Peyer's patch (tissue), 4 donors: ENCODE measurements at regions not wholly inside any gene's neighbourhood (a gene's known extent, or its start where the extent isn't known, plus 50 kb on each side); places are given as distances from the start of the nearest gene placed in this dataset.
A peak's percentile ranks its signal among the peaks of the same experiment; 100 is the strongest.

ENCODE experiments used
- DNase-seq, 3 donors: peaks; one replicate each; pipeline ENCODE4 v3.0.0-alpha.2; 2017 to 2019
- H3K27ac ChIP-seq, 4 donors: fragments of 200-600 bp; sonication (generic); one replicate each; pipeline ENCODE4 v1.5.1; 2016 to 2019
- H3K27me3 ChIP-seq, 2 donors: fragments of 200-600 bp; sonication (generic); one replicate each; pipeline ENCODE4 v1.5.1; 2019
- H3K36me3 ChIP-seq, 3 donors: fragments of 200-600 bp; sonication (generic); one replicate each; pipeline ENCODE4 v1.5.1; 2016 to 2019
- H3K4me1 ChIP-seq, 4 donors: fragments of 200-600 bp; sonication (generic); one replicate each; pipeline ENCODE4 v1.5.1; 2016 to 2019
- H3K4me3 ChIP-seq, 4 donors: fragments of 200-600 bp; sonication (generic); 1 replicate in 3 of 4; 2 replicates in 1 of 4; pipeline ENCODE4 v1.5.1; 2016 to 2019; ENCODE audit warnings: mild to moderate bottlenecking in 1 of 4
- H3K9me3 ChIP-seq, 4 donors: fragments of 200-600 bp; sonication (generic); one replicate each; pipeline ENCODE4 v1.5.1; 2016 to 2019; ENCODE audit warnings: mild to moderate bottlenecking in 1 of 4
- POLR2A ChIP-seq, 2 donors: fragments of 450-650 bp; IDR thresholded peaks; one replicate each; pipeline ENCODE4 v1.5.1; 2017; ENCODE audit warnings: antibody characterized with exemption in 2 of 2, mild to moderate bottlenecking in 2 of 2, moderate library complexity in 2 of 2
- TF ChIP-seq, protein P1 (sequence below), 6 experiments: fragments of 450-650 bp in 4 of 6; fragments of 200-600 bp in 2 of 6; sonication (generic) in 1 of 6; IDR thresholded peaks; one replicate each; pipeline ENCODE4 v1.5.1; 2017 to 2019; ENCODE audit warnings: antibody characterized with exemption in 6 of 6, mild to moderate bottlenecking in 3 of 6, moderate library complexity in 1 of 6

DNA sequence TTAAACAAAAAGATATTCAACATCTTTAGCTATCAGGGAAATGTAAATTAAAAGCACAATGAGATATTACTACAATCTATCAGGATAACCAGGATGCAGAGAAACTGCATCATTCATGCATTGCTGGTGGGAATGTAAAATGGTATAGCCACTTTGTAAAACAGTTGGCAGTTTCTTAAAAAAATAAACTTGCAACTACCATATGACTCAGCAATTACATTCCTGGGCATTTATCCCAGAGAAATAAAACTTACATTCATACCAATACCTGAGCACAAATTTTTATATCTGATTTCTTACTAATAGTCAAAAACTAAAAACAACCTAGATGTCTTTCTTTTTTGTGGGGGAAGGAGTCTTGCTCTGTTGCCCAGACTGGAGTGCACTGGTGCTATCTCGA, 190.3 kb upstream of the TAB2 start:
- H3K27ac ChIP-seq: no peak overlapping the region
- TF ChIP-seq POLR2A (IDR thresholded peaks at IDR 0.05): no peak
- TF ChIP-seq, protein P1, sequence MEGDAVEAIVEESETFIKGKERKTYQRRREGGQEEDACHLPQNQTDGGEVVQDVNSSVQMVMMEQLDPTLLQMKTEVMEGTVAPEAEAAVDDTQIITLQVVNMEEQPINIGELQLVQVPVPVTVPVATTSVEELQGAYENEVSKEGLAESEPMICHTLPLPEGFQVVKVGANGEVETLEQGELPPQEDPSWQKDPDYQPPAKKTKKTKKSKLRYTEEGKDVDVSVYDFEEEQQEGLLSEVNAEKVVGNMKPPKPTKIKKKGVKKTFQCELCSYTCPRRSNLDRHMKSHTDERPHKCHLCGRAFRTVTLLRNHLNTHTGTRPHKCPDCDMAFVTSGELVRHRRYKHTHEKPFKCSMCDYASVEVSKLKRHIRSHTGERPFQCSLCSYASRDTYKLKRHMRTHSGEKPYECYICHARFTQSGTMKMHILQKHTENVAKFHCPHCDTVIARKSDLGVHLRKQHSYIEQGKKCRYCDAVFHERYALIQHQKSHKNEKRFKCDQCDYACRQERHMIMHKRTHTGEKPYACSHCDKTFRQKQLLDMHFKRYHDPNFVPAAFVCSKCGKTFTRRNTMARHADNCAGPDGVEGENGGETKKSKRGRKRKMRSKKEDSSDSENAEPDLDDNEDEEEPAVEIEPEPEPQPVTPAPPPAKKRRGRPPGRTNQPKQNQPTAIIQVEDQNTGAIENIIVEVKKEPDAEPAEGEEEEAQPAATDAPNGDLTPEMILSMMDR (IDR thresholded peaks at IDR 0.05): no peak
- DNase-seq: no peak
- no peak overlapping the region for H3K4me3 ChIP-seq
- H3K36me3 ChIP-seq: no peaks in the 10 kb centered on the region
- no peaks in the 10 kb centered on the region for H3K27me3 ChIP-seq
- no peaks in the 10 kb centered on the region for H3K9me3 ChIP-seq
- no peaks in the 10 kb centered on the region for H3K4me1 ChIP-seq

DNA sequence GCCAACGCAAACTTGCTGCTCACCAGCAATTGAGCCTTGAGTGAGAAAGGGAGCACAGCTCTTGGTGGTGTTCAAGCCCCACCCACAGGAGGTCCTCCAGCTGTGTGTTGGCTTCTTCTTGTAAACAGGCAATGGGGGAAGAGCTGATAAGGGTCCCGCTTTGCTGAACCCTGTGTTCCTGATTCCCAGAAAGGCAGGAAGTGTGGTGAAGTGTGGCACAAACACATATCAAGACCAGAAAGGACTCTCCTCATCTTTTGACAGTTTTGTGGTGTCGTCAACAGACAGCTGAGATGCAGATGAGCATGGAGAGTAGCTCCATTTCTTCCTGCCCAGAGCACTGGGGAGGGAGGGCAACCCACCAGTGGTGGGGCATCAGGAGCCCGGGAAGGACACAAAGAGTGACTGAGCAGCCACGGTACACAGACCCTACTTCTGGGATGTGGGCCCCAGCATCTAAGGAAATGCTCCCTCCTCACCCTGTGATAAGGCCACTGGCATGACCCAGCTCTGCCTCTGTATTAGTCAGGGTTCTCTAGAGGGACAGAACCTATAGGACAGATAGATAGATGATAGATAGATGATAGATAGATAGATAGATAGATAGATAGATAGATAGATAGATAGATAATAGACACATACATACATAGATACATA, 188.9 kb upstream of the TAB2 start:
- H3K4me1 ChIP-seq: no peaks in the 10 kb centered on the region
- peak overlapping the region in 1 of 4 donors; percentile 27 for H3K27ac ChIP-seq
- no peaks in the 10 kb centered on the region for H3K36me3 ChIP-seq
- TF ChIP-seq, protein P1 (IDR thresholded peaks at IDR 0.05): no peak
- TF ChIP-seq POLR2A (IDR thresholded peaks at IDR 0.05): no peak
- no peaks in the 10 kb centered on the region for H3K9me3 ChIP-seq
- no peak overlapping the region for H3K4me3 ChIP-seq
- H3K27me3 ChIP-seq: no peaks in the 10 kb centered on the region
- peak in 1 of 3 donors; percentile 47 for DNase-seq

DNA sequence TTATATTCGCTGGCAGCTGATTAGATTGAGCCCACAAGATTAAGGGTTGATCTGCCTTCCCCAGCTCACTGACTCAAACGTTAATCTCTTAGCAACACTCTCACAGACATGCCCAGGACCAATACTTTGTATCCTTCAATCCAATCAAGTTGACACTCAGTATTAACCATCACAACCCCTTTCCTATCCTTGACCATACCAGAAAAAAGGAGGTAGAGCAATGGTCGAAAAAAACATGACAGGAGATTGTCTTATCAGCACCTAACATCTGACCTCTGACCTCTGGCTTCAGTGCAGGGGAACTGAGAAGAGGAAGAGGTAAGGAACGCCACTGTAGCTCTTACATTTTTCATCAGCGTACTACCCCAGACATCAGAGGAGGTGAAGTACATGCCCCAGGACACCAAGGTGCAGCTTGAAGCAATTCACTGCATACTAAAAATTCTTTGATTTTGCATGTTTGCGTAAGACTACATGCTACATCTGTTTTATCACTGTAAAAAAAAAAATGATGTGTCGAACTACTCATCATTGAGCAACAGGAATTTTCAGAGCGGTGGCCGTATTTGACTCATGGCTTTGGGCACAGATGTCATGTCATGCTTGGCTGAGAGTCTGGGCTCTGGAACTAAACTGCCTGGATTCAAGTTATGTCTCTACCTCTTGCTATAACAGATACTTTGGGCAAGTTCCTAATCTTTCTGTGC, 188.0 kb upstream of the TAB2 start:
- H3K4me3 ChIP-seq: no peak overlapping the region
- DNase-seq: no peak
- H3K36me3 ChIP-seq: no peaks in the 10 kb centered on the region
- H3K9me3 ChIP-seq: no peaks in the 10 kb centered on the region
- H3K27ac ChIP-seq: no peak overlapping the region
- H3K27me3 ChIP-seq: no peaks in the 10 kb centered on the region
- no peaks in the 10 kb centered on the region for H3K4me1 ChIP-seq
- TF ChIP-seq POLR2A (IDR thresholded peaks at IDR 0.05): no peak
- TF ChIP-seq, protein P1 (IDR thresholded peaks at IDR 0.05): no peak

DNA sequence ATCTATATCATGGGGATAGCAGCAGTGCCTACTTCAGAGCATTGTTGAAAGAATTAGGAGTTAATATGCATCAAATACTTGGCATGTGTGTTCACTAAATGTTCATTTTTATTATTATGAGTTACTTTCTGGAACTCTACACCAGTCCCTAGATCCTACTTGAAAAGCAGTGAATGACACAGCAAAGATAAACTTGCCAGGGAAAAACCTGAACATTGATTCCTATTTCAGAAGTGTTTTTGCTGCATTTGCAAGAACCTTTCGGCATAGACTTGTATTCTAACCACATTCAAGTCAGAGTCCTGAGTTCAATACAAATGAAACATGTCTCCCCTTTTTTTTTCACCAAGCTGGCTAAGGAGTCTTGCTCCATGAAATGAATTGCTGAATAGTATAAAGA, 187.4 kb upstream of the TAB2 start:
- TF ChIP-seq, protein P1 (IDR thresholded peaks at IDR 0.05): no peak
- TF ChIP-seq POLR2A (IDR thresholded peaks at IDR 0.05): no peak
- H3K27me3 ChIP-seq: no peaks in the 10 kb centered on the region
- no peak overlapping the region for H3K27ac ChIP-seq
- no peaks in the 10 kb centered on the region for H3K4me1 ChIP-seq
- no peaks in the 10 kb centered on the region for H3K36me3 ChIP-seq
- H3K4me3 ChIP-seq: no peak overlapping the region
- no peak for DNase-seq
- H3K9me3 ChIP-seq: no peaks in the 10 kb centered on the region

DNA sequence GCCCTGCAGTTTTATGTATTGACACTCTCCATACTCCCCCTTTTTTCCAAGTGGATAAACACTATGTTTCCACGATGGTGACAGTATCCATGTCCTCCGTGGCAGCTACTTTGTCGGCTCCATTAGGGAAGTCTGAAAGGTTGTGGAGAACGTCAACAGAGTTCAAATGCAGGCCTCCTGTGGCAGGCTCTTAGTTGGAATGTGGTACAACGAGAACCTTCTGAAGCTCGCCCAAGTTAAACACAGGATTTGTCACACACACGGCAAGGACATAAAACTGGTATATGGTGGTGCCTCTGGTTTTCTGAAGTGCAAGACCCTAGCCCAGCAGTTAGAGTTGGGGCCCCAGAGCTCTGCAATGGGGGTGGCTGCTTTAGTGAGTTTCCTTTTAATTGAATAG, 187.0 kb upstream of the TAB2 start:
- Histone ChIP-seq H3K27ac (no peak overlapping the region), H3K4me1 (no peaks in the 10 kb centered on the region), H3K27me3 (no peaks in the 10 kb centered on the region), H3K9me3 (no peaks in the 10 kb centered on the region), H3K4me3 (no peak overlapping the region), H3K36me3 (no peaks in the 10 kb centered on the region)
- no peak for DNase-seq
- TF ChIP-seq, protein P1 (IDR thresholded peaks at IDR 0.05): no peak
- no peak for TF ChIP-seq POLR2A (IDR thresholded peaks at IDR 0.05)
